Panc1 (cell line): ENCODE measurements at regions not wholly inside any gene's neighbourhood (a gene's known extent, or its start where the extent isn't known, plus 50 kb on each side); places are given as distances from the start of the nearest gene placed in this dataset.

Experiments used
- ATAC-seq: fragments of 200-7000 bp; cut with Tn5 transposase; 2 replicates; pipeline ENCODE4 v1.9.1; 2020; ENCODE audit warnings: mild to moderate bottlenecking, moderate library complexity
- BruUV-seq: library from RNA; stranded (reverse); fragments of 400-500 nt; replicated peaks from 2 replicates; lab custom pipeline; 2021; lab: Mats Ljungman, UMichigan
- CTCF ChIA-PET: fragments of 300-600 bp; sonication (Branson Sonifier 250); formaldehyde crosslinking; loops from one replicate; lab custom pipeline; 2022; ENCODE audit warnings: antibody characterized with exemption; lab: Charles Lee
- POLR2A ChIA-PET: fragments of 300-600 bp; sonication (Branson Sonifier 250); formaldehyde crosslinking; loops from one replicate; lab custom pipeline; 2022; ENCODE audit warnings: antibody characterized with exemption; lab: Charles Lee
- DNase-seq: peaks from one replicate; pipeline ENCODE4 v3.0.0-alpha.2; 2010; ENCODE audit warnings: low read depth, low spot score
- H3K27ac ChIP-seq: 2 replicates; pipeline ENCODE4 v1.5.1; 2011; ENCODE audit warnings: mild to moderate bottlenecking, low read length, inconsistent platforms
- H3K27me3 ChIP-seq: fragments of 200-500 bp; sonication (Bioruptor generic); 2 replicates; pipeline ENCODE4 v1.6.0; 2014; ENCODE audit warnings: low read length, inconsistent platforms; ENCODE audit not compliant: control insufficient read depth, insufficient read depth
- H3K36me3 ChIP-seq: fragments of 200-500 bp; sonication (Bioruptor generic); 2 replicates; pipeline ENCODE4 v1.5.1; 2014; ENCODE audit warnings: inconsistent platforms, mild to moderate bottlenecking, low read length, moderate library complexity; ENCODE audit not compliant: control insufficient read depth, insufficient read depth
- H3K4me1 ChIP-seq: 2 replicates; pipeline ENCODE4 v1.5.1; 2011; ENCODE audit warnings: inconsistent platforms, mild to moderate bottlenecking, low read length, moderate library complexity; ENCODE audit not compliant: control insufficient read depth, insufficient read depth
- H3K4me3 ChIP-seq, 2 experiments: 2 replicates each; pipeline ENCODE4 v1.5.1; 2011 to 2012; ENCODE audit warnings: low read depth in 2 of 2, low read length in 2 of 2, mild to moderate bottlenecking in 2 of 2, inconsistent platforms in 1 of 2, moderate library complexity in 1 of 2
- H3K9me3 ChIP-seq: fragments of 200-500 bp; sonication (Bioruptor generic); 2 replicates; pipeline ENCODE4 v1.5.1; 2014; ENCODE audit warnings: low read depth, mild to moderate bottlenecking, inconsistent platforms, low read length, moderate library complexity; ENCODE audit not compliant: control insufficient read depth, insufficient read depth
- POLR2AphosphoS5 ChIP-seq: IDR thresholded peaks from 2 replicates; pipeline ENCODE4 v1.6.1; 2012; ENCODE audit warnings: mild to moderate bottlenecking, low read depth, low read length, moderate library complexity
- SIN3A ChIP-seq: IDR thresholded peaks from 2 replicates; pipeline ENCODE4 v1.6.1; 2012; ENCODE audit warnings: low read depth, mild to moderate bottlenecking, low read length, moderate library complexity, borderline replicate concordance; ENCODE audit not compliant: insufficient read depth
- TCF7L2 ChIP-seq: IDR thresholded peaks from 2 replicates; pipeline ENCODE4 v1.6.1; 2011; ENCODE audit warnings: mild to moderate bottlenecking, low read depth, low read length, inconsistent platforms
- in situ Hi-C: cut with HindIII; loops from 2 replicates; pipeline ENCODE4 v1.10.0; 2016; ENCODE audit warnings: low sequenced_read_pairs, low pct_unique_long_range_greater_than_20kb
- intact Hi-C: fragments of 100-400 bp; cut with micrococcal nuclease; formaldehyde crosslinking; loops from one replicate; pipeline ENCODE4 v1.10.0; 2022; ENCODE audit not compliant: unreplicated experiment
- TF ChIP-seq, protein P1 (sequence below): fragments of 450-650 bp; IDR thresholded peaks from 2 replicates; pipeline ENCODE4 v1.5.1; 2017; ENCODE audit warnings: mild to moderate bottlenecking
- TF ChIP-seq, protein P2 (sequence below), 2 experiments: IDR thresholded peaks; 2 replicates each; pipeline ENCODE4 v1.6.1; 2011 to 2012; ENCODE audit warnings: low read depth in 2 of 2, control low read depth in 1 of 2, low read length in 1 of 2, mild to moderate bottlenecking in 1 of 2, moderate library complexity in 1 of 2; ENCODE audit not compliant: insufficient read depth in 1 of 2

DNA sequence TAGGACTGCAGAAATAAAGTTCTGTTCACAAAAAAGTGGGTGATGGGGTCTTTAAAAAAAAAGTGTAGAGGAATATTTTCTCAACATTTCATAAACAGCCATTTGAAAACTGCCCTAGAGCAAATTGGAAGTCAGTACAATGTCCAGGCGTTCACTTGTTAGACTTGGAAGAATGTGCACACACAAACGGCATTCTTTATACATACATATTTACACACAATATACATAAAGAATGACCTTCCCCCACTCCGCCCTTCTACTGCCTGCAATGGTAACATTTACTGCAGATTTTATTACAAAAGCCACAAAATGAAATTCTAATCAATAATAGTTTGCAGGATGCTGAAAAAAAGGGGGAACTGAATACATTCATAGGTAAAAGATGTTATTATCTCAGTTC, 103.4 kb upstream of the TOX3 start:
- Histone ChIP-seq H3K27me3 (no peaks in the 10 kb centered on the region), H3K27ac (no peak overlapping the region), H3K4me1 (no peaks in the 10 kb centered on the region), H3K9me3 (no peaks in the 10 kb centered on the region), H3K4me3 (no peak overlapping the region), H3K36me3 (no peaks in the 10 kb centered on the region)
- intact Hi-C loops: no loop called here
- ATAC-seq (no peak), DNase-seq (no peak)
- BruUV-seq: no TSS peak
- in situ Hi-C loops: no loop called here
- TF ChIP-seq, protein P1, sequence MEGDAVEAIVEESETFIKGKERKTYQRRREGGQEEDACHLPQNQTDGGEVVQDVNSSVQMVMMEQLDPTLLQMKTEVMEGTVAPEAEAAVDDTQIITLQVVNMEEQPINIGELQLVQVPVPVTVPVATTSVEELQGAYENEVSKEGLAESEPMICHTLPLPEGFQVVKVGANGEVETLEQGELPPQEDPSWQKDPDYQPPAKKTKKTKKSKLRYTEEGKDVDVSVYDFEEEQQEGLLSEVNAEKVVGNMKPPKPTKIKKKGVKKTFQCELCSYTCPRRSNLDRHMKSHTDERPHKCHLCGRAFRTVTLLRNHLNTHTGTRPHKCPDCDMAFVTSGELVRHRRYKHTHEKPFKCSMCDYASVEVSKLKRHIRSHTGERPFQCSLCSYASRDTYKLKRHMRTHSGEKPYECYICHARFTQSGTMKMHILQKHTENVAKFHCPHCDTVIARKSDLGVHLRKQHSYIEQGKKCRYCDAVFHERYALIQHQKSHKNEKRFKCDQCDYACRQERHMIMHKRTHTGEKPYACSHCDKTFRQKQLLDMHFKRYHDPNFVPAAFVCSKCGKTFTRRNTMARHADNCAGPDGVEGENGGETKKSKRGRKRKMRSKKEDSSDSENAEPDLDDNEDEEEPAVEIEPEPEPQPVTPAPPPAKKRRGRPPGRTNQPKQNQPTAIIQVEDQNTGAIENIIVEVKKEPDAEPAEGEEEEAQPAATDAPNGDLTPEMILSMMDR: no peak
- no peak for TF ChIP-seq POLR2AphosphoS5
- no peak for TF ChIP-seq TCF7L2
- TF ChIP-seq, protein P2, sequence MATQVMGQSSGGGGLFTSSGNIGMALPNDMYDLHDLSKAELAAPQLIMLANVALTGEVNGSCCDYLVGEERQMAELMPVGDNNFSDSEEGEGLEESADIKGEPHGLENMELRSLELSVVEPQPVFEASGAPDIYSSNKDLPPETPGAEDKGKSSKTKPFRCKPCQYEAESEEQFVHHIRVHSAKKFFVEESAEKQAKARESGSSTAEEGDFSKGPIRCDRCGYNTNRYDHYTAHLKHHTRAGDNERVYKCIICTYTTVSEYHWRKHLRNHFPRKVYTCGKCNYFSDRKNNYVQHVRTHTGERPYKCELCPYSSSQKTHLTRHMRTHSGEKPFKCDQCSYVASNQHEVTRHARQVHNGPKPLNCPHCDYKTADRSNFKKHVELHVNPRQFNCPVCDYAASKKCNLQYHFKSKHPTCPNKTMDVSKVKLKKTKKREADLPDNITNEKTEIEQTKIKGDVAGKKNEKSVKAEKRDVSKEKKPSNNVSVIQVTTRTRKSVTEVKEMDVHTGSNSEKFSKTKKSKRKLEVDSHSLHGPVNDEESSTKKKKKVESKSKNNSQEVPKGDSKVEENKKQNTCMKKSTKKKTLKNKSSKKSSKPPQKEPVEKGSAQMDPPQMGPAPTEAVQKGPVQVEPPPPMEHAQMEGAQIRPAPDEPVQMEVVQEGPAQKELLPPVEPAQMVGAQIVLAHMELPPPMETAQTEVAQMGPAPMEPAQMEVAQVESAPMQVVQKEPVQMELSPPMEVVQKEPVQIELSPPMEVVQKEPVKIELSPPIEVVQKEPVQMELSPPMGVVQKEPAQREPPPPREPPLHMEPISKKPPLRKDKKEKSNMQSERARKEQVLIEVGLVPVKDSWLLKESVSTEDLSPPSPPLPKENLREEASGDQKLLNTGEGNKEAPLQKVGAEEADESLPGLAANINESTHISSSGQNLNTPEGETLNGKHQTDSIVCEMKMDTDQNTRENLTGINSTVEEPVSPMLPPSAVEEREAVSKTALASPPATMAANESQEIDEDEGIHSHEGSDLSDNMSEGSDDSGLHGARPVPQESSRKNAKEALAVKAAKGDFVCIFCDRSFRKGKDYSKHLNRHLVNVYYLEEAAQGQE (IDR thresholded peaks at IDR 0.05; ENCODE audit: insufficient read depth in 1 of 2, low read depth in 2 of 2, low read length in 1 of 2): no peak
- TF ChIP-seq SIN3A: no peak
- ChIA-PET POLR2A (no interaction called here), CTCF (no interaction called here)

DNA sequence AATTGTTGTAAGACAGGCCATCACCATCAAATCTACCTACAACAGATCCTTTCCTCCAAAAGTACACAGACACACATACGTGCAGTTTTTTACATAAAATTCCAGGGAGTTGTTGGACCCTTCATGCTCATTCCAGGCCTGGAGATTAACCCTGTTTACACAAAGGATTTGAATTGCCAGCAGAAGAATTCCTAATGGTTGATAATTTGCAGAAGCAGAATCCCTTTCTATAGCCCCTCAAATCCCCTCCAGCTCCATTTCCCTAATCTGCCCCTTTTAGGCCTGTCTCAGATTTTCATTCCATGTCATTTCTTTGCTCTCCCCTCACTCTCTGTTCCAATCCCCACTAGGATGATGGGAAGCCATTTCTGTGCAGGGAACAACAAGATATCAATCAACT, 102.9 kb upstream of the TOX3 start:
- H3K27ac ChIP-seq: no peak overlapping the region
- no peaks in the 10 kb centered on the region for H3K4me1 ChIP-seq
- H3K27me3 ChIP-seq: no peaks in the 10 kb centered on the region
- TF ChIP-seq, protein P1: no peak
- TF ChIP-seq SIN3A (no peak), TCF7L2 (no peak), POLR2AphosphoS5 (no peak)
- TF ChIP-seq, protein P2 (IDR thresholded peaks at IDR 0.05; ENCODE audit: insufficient read depth in 1 of 2, low read depth in 2 of 2, low read length in 1 of 2): no peak
- CTCF ChIA-PET: no interaction called here
- BruUV-seq: no TSS peak
- H3K9me3 ChIP-seq: no peaks in the 10 kb centered on the region
- intact Hi-C loops (no loop called here), in situ Hi-C loops (no loop called here)
- DNase-seq (no peak), ATAC-seq (no peak)
- H3K4me3 ChIP-seq: no peak overlapping the region
- H3K36me3 ChIP-seq: no peaks in the 10 kb centered on the region
- POLR2A ChIA-PET: no interaction called here
